ENCODE measurements at regions not wholly inside any gene's neighbourhood (a gene's known extent, or its start where the extent isn't known, plus 50 kb on each side); places are given as distances from the start of the nearest gene placed in this dataset.

DNA sequence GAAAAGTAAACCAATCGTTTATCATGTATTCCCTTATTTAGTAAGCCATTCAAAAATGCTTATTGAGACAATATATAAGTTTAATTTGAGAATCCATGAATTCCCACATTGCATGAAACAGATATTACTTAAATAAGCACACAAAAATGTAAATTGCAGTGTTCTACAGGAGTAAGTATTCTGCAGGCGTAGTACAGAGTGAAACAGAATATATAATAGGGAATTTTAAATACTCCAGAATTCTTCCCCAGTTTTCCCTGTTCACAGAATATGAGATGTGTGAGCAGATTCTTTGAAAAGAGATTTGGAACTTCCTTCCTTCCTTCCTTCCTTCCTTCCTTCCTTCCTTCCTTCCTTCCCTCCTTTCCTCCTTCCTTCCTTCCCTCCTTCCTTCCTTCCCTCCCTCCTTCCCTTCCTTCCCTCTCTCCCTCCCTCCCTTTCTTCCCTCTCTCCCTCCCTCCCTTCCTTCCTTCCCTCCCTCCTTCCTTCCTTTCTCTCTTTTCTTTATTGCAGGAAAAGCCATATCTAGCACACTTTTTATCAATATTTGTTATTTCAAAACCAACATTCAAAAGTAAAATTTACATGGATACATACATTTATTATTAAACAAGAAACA lies 977.7 kb upstream of the LRRTM1 start:
- TF ChIP-seq, protein P1, sequence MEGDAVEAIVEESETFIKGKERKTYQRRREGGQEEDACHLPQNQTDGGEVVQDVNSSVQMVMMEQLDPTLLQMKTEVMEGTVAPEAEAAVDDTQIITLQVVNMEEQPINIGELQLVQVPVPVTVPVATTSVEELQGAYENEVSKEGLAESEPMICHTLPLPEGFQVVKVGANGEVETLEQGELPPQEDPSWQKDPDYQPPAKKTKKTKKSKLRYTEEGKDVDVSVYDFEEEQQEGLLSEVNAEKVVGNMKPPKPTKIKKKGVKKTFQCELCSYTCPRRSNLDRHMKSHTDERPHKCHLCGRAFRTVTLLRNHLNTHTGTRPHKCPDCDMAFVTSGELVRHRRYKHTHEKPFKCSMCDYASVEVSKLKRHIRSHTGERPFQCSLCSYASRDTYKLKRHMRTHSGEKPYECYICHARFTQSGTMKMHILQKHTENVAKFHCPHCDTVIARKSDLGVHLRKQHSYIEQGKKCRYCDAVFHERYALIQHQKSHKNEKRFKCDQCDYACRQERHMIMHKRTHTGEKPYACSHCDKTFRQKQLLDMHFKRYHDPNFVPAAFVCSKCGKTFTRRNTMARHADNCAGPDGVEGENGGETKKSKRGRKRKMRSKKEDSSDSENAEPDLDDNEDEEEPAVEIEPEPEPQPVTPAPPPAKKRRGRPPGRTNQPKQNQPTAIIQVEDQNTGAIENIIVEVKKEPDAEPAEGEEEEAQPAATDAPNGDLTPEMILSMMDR (IDR thresholded peaks at IDR 0.05) = no peak
- no peak for TF ChIP-seq POLR2A (IDR thresholded peaks at IDR 0.05)

Data from heart left ventricle (tissue), 13 donors.